ENCODE measurements at regions not wholly inside any gene's neighbourhood (a gene's known extent, or its start where the extent isn't known, plus 50 kb on each side); places are given as distances from the start of the nearest gene placed in this dataset.
A peak's percentile ranks its signal among the peaks of the same experiment; 100 is the strongest.

DNA sequence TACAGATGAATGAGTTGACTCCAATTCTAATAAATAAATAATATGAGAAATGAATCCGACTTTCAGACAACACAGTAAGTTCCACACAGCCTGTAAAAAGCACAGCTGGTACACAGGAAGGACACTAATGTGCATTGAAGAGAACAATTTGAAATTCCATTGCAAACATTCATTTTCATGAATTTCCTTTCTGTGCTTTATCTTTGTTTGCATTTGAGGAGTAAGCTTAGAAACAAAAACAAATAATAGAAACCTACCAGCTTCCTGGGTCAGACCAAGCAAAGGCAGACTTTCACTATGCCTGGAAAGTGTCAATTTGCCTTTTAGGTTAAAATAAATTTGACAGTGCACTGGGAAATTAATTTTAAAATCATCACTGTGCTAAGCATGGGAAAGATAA lies 143.8 kb upstream of the VLDLR start:
- no peak for TF ChIP-seq POLR2A (IDR thresholded peaks at IDR 0.05)
- TF ChIP-seq, protein P1, sequence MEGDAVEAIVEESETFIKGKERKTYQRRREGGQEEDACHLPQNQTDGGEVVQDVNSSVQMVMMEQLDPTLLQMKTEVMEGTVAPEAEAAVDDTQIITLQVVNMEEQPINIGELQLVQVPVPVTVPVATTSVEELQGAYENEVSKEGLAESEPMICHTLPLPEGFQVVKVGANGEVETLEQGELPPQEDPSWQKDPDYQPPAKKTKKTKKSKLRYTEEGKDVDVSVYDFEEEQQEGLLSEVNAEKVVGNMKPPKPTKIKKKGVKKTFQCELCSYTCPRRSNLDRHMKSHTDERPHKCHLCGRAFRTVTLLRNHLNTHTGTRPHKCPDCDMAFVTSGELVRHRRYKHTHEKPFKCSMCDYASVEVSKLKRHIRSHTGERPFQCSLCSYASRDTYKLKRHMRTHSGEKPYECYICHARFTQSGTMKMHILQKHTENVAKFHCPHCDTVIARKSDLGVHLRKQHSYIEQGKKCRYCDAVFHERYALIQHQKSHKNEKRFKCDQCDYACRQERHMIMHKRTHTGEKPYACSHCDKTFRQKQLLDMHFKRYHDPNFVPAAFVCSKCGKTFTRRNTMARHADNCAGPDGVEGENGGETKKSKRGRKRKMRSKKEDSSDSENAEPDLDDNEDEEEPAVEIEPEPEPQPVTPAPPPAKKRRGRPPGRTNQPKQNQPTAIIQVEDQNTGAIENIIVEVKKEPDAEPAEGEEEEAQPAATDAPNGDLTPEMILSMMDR (IDR thresholded peaks at IDR 0.05): no peak

DNA sequence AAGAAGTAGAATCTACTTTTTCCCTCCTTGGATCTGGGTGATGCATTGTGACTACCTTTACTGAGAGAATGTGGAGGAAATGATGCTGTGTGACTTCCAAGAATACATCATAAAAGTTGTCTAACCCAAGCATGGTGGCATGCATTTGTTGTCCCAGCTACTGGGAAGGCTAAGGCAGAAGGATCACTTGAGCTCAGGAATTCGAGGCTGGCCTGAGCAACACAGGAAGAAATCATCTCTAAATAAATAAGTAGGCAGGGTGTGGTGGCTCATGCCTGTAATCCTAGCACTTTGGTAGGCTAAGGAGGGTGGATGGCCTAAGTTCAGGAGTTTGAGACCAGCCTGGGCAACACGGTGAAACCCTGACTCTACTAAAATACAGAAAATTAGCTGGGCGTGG lies 143.2 kb upstream of the VLDLR start:
- intact Hi-C loops (cut with DNase I): no loop called here
- DNase-seq (no peak), ATAC-seq (no peak)
- Histone ChIP-seq H3K27me3 (no peaks in the 10 kb centered on the region), H3K4me3 (no peak overlapping the region), H3K4me1 (no peaks in the 10 kb centered on the region), H3K27ac (no peak overlapping the region), H3K9me3 (no peaks in the 10 kb centered on the region), H3K36me3 (no peaks in the 10 kb centered on the region)
- 71% methylated on average over 3 of the region's 3 CpGs for WGBS (ENCODE audit: insufficient coverage, low coverage, low lambda C conversion rate, missing lambda C conversion rate)
- no peak for TF ChIP-seq POLR2A (IDR thresholded peaks at IDR 0.05)
- TF ChIP-seq, protein P1 (IDR thresholded peaks at IDR 0.05): no peak

More for the DNA sequence above, 143.8 kb upstream of the VLDLR start:
- WGBS (ENCODE audit: insufficient coverage, low coverage, low lambda C conversion rate, missing lambda C conversion rate): 56% methylated on average over 1 of the region's 1 CpG
- no peaks in the 10 kb centered on the region for H3K27me3 ChIP-seq
- H3K4me1 ChIP-seq: no peaks in the 10 kb centered on the region
- intact Hi-C loops (cut with DNase I): no loop called here
- no peak overlapping the region for H3K4me3 ChIP-seq
- H3K9me3 ChIP-seq: no peaks in the 10 kb centered on the region
- no peak overlapping the region for H3K27ac ChIP-seq
- no peaks in the 10 kb centered on the region for H3K36me3 ChIP-seq
- peak in 2 of 4 donors; percentile 47 to 73 for ATAC-seq
- DNase-seq: no peak

DNA sequence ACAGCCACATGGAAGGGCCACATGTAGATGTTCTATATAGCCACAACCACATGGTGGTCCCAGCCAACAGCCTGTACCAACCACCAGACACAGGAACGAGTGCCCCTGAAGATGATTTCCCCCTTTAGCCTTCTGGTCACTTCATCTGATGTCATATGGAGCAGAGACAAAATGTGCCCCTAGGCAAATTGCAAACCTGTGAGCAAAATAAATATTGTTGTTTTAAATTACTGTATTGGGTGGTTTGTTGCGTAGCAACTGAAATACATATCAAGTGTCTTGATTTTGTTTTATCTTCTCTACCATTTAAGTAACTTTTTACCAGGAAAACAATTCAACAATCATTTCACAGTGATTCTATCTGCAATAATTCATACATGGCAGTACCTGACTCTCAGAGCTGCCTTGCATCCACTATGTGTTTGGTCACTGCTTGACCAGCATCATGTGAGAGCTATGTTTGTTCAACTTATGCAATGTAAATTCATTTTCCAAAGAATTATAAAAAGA lies 142.5 kb upstream of the VLDLR start:
- TF ChIP-seq POLR2A (IDR thresholded peaks at IDR 0.05): no peak
- TF ChIP-seq, protein P1 (IDR thresholded peaks at IDR 0.05): no peak

DNA sequence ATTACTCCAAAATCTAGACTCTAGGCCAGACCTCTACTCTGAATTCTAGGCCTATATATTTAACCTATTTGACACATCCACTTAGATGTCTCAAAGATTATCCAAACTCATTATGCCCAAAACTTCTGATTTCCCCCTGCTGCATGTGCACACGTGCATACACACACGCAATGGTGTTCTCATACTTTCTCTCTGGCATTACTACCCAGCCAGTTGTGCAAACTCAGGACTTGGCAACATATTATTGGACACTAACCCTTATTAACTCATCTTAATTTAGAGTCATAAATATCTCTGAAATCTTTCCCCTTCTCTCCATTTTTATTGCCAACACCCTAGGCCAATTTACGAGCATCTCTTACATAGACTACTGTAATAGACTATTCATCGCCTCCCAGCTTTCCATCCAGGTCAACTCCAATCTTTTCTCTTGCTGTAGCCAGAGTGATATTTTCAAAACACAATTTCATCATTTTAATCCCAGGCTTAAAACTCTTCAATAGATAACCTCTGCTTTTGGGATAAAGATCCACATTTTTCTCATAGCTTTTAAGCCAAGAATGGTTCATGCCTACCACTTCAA lies 141.2 kb upstream of the VLDLR start:
- H3K4me1 ChIP-seq: no peaks in the 10 kb centered on the region
- H3K4me3 ChIP-seq: no peak overlapping the region
- H3K36me3 ChIP-seq: no peaks in the 10 kb centered on the region
- ATAC-seq: no peak
- intact Hi-C loops (cut with DNase I): no loop called here
- no peak for DNase-seq
- H3K9me3 ChIP-seq: no peaks in the 10 kb centered on the region
- TF ChIP-seq, protein P1 (IDR thresholded peaks at IDR 0.05): no peak
- no peak for TF ChIP-seq POLR2A (IDR thresholded peaks at IDR 0.05)
- 98% methylated on average over 4 of the region's 4 CpGs for WGBS (ENCODE audit: insufficient coverage, low coverage, low lambda C conversion rate, missing lambda C conversion rate)
- no peaks in the 10 kb centered on the region for H3K27me3 ChIP-seq
- no peak overlapping the region for H3K27ac ChIP-seq

More for the DNA sequence above, 142.5 kb upstream of the VLDLR start:
- Histone ChIP-seq H3K9me3 (no peaks in the 10 kb centered on the region), H3K27me3 (no peaks in the 10 kb centered on the region), H3K27ac (no peak overlapping the region), H3K36me3 (no peaks in the 10 kb centered on the region), H3K4me3 (no peak overlapping the region), H3K4me1 (no peaks in the 10 kb centered on the region)
- no peak for DNase-seq
- ATAC-seq: no peak
- 80% methylated on average over 1 of the region's 2 CpGs for WGBS (ENCODE audit: insufficient coverage, low coverage, low lambda C conversion rate, missing lambda C conversion rate)
- intact Hi-C loops (cut with DNase I): no loop called here
